ENCODE measurements at regions not wholly inside any gene's neighbourhood (a gene's known extent, or its start where the extent isn't known, plus 50 kb on each side); places are given as distances from the start of the nearest gene placed in this dataset.

DNA sequence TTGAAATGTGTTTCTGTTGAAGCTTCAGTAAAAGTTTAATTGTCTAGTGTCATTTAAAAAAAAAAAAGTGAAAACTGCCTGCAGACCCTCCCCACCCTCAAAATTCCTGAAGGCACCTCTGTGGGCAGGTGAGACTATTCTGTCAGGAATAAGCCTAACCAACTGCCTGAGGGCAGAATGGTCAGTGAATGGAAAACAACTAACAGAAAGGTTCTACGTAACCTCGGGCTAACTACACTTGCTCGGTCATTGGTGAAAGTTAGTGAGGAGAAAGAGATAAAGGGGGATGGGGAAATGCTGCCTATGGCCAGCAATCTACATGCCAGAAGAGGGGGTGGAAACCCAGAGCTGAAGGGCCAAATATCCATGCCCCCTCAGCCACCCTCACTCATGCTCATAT is 108.6 kb upstream of the SLC24A5 start:
- TF ChIP-seq CTCF (IDR thresholded peaks at IDR 0.05): no peak
- no peak overlapping the region for H3K27ac ChIP-seq
- intact Hi-C loops (cut with DNase I): no loop called here
- ATAC-seq: no peak
- H3K4me3 ChIP-seq: no peak overlapping the region
- WGBS, 2 donors: 84 to 89% methylated on average over 3 of the region's 3 CpGs
- H3K27me3 ChIP-seq: no peaks in the 10 kb centered on the region
- FAIRE-seq: no peak
- no peaks in the 10 kb centered on the region for H3K36me3 ChIP-seq
- H3K4me1 ChIP-seq: no peaks in the 10 kb centered on the region
- DNase-seq: no peak
- no peaks in the 10 kb centered on the region for H3K9me3 ChIP-seq

GRCh38 chr15:48016865-48017264 is 103.9 kb upstream of the SLC24A5 start:
- no peak for FAIRE-seq
- 78 to 83% methylated on average over 3 of the region's 3 CpGs for WGBS, 2 donors
- Histone ChIP-seq H3K36me3 (no peaks in the 10 kb centered on the region), H3K4me1 (no peaks in the 10 kb centered on the region), H3K27me3 (no peaks in the 10 kb centered on the region), H3K9me3 (no peaks in the 10 kb centered on the region), H3K27ac (no peak overlapping the region), H3K4me3 (no peak overlapping the region)
- no peak for TF ChIP-seq CTCF (IDR thresholded peaks at IDR 0.05)
- no peak for DNase-seq
- ATAC-seq: no peak
- intact Hi-C loops (cut with DNase I): no loop called here

DNA sequence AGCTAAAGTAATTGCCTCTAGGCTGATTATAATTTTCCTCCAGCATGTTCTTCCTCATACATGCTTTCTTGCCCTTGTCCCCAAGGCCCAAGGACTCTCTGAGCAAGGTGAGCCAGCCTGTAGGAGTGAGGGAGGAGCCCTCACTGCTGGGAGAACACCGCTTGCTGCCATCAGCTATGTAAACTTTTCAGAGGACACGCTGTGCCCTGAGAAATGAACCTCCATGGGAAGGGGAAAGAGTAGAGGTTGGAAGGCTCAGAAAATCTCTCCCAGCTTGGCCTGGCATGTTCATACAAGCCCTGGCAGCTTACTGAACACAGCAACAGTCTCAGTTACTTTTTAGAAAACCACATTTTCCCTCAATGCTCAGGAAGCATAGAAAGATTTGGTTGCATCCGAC is 103.0 kb upstream of the SLC24A5 start:
- Histone ChIP-seq H3K36me3 (no peaks in the 10 kb centered on the region), H3K27me3 (no peaks in the 10 kb centered on the region), H3K4me3 (no peak overlapping the region), H3K9me3 (no peaks in the 10 kb centered on the region), H3K4me1 (no peaks in the 10 kb centered on the region), H3K27ac (no peak overlapping the region)
- TF ChIP-seq CTCF (IDR thresholded peaks at IDR 0.05): no peak
- ATAC-seq: peak in 1 of 4 donors; percentile 51
- intact Hi-C loops (cut with DNase I): no loop called here
- 54 to 60% methylated on average over 3 of the region's 3 CpGs for WGBS, 2 donors
- no peak for DNase-seq
- no peak for FAIRE-seq

DNA sequence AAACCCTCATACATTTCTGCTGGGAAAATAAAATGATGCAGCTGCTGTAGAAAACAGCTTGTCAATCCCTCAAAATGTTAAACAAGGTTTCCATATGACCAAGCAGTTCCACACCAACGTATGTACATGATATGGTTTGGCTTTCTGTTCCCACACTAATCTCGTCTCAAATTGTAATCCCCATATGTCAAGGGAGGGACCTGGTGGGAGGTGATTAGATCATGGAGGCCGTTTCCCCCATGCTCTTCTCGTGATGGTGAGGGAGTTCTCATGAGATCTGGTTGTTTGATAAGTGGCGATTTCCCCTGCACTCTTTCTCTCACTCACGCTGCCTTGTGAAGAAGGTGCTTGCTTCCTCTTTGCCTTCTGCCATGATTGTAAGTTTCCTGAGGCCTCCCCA is 100.6 kb upstream of the SLC24A5 start:
- Histone ChIP-seq H3K36me3 (no peaks in the 10 kb centered on the region), H3K4me3 (no peak overlapping the region), H3K27me3 (no peaks in the 10 kb centered on the region), H3K9me3 (no peaks in the 10 kb centered on the region), H3K27ac (no peak overlapping the region), H3K4me1 (no peaks in the 10 kb centered on the region)
- DNase-seq: no peak
- 65 to 71% methylated on average over 6 of the region's 6 CpGs for WGBS, 2 donors
- no peak for FAIRE-seq
- no peak for TF ChIP-seq CTCF (IDR thresholded peaks at IDR 0.05)
- intact Hi-C loops (cut with DNase I): no loop called here
- ATAC-seq: no peak

GRCh38 chr15:48021336-48022086 is 99.3 kb upstream of the SLC24A5 start:
- intact Hi-C loops (cut with DNase I): no loop called here
- no peak for DNase-seq

More at GRCh38 chr15:48021336-48022086, 99.3 kb upstream of the SLC24A5 start:
- 77 to 83% methylated on average over 6 of the region's 6 CpGs for WGBS, 2 donors
- no peaks in the 10 kb centered on the region for H3K4me1 ChIP-seq
- no peak overlapping the region for H3K27ac ChIP-seq
- no peaks in the 10 kb centered on the region for H3K27me3 ChIP-seq
- ATAC-seq (no peak), FAIRE-seq (no peak)
- H3K9me3 ChIP-seq: no peaks in the 10 kb centered on the region
- no peaks in the 10 kb centered on the region for H3K36me3 ChIP-seq
- no peak overlapping the region for H3K4me3 ChIP-seq
- no peak for TF ChIP-seq CTCF (IDR thresholded peaks at IDR 0.05)
